Calu3 (cell line): ENCODE measurements at regions not wholly inside any gene's neighbourhood (a gene's known extent, or its start where the extent isn't known, plus 50 kb on each side); places are given as distances from the start of the nearest gene placed in this dataset.

Experiments
- BruUV-seq: library from RNA; stranded (reverse); fragments of 400-500 nt; replicated peaks from 2 replicates; lab custom pipeline; 2021; lab: Mats Ljungman, UMichigan
- CTCF ChIA-PET: fragments of 300-600 bp; sonication (Branson Sonifier 250); formaldehyde crosslinking; loops from one replicate; lab custom pipeline; 2022; ENCODE audit warnings: antibody characterized with exemption; lab: Charles Lee
- DNase-seq: peaks from one replicate; pipeline ENCODE4 v3.0.0; 2022
- H3K27ac Mint-ChIP-seq: one replicate; pipeline ENCODE4 v1.8.0; 2022; ENCODE audit warnings: mixed read lengths; ENCODE audit not compliant: unreplicated experiment
- H3K27me3 Mint-ChIP-seq: one replicate; pipeline ENCODE4 v1.8.0; 2022; ENCODE audit warnings: mixed read lengths; ENCODE audit not compliant: unreplicated experiment
- H3K36me3 Mint-ChIP-seq: one replicate; pipeline ENCODE4 v1.8.0; 2022; ENCODE audit warnings: mild to moderate bottlenecking, moderate library complexity, mixed read lengths; ENCODE audit not compliant: insufficient read depth, unreplicated experiment
- H3K4me1 Mint-ChIP-seq: one replicate; pipeline ENCODE4 v1.8.0; 2022; ENCODE audit warnings: mild to moderate bottlenecking, low read depth, mixed read lengths; ENCODE audit not compliant: unreplicated experiment
- H3K4me3 Mint-ChIP-seq: one replicate; pipeline ENCODE4 v1.8.0; 2022; ENCODE audit warnings: mild to moderate bottlenecking, low read depth, moderate library complexity, mixed read lengths; ENCODE audit not compliant: unreplicated experiment
- H3K9me3 Mint-ChIP-seq: one replicate; pipeline ENCODE4 v1.8.0; 2022; ENCODE audit warnings: low read depth, mixed read lengths; ENCODE audit not compliant: unreplicated experiment
- intact Hi-C: fragments of 100-400 bp; cut with micrococcal nuclease; formaldehyde crosslinking; loops from one replicate; pipeline ENCODE4 v1.10.0; 2022; ENCODE audit not compliant: unreplicated experiment
- TF ChIP-seq, protein P1 (sequence below): fragments of 200-600 bp; IDR thresholded peaks from one replicate; pipeline ENCODE4 v1.8.0; 2022; ENCODE audit warnings: antibody characterized with exemption; ENCODE audit not compliant: unreplicated experiment

- Mint-ChIP-seq H3K4me1 (no peaks in the 10 kb centered on the region), H3K4me3 (no peak overlapping the region)
- CTCF ChIA-PET, result no interaction called here
These were observed 1304.6 kb upstream of the TENM4 start for GRCh38 chr11:80745416-80745815.

GRCh38 chr11:80733790-80734189 is 1293.0 kb upstream of the TENM4 start:
- no peak overlapping the region for H3K27ac Mint-ChIP-seq
- TF ChIP-seq, protein P1, sequence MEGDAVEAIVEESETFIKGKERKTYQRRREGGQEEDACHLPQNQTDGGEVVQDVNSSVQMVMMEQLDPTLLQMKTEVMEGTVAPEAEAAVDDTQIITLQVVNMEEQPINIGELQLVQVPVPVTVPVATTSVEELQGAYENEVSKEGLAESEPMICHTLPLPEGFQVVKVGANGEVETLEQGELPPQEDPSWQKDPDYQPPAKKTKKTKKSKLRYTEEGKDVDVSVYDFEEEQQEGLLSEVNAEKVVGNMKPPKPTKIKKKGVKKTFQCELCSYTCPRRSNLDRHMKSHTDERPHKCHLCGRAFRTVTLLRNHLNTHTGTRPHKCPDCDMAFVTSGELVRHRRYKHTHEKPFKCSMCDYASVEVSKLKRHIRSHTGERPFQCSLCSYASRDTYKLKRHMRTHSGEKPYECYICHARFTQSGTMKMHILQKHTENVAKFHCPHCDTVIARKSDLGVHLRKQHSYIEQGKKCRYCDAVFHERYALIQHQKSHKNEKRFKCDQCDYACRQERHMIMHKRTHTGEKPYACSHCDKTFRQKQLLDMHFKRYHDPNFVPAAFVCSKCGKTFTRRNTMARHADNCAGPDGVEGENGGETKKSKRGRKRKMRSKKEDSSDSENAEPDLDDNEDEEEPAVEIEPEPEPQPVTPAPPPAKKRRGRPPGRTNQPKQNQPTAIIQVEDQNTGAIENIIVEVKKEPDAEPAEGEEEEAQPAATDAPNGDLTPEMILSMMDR, result no peak
- H3K4me3 Mint-ChIP-seq, result no peak overlapping the region
- H3K4me1 Mint-ChIP-seq, result no peaks in the 10 kb centered on the region
- H3K36me3 Mint-ChIP-seq, result no peaks in the 10 kb centered on the region
- H3K9me3 Mint-ChIP-seq, result peaks cover 2% of the 10 kb centered on the region
- CTCF ChIA-PET, result no interaction called here
- no peaks in the 10 kb centered on the region for H3K27me3 Mint-ChIP-seq
- intact Hi-C loops, result no loop called here
- no TSS peak for BruUV-seq
- DNase-seq, result no peak

More at GRCh38 chr11:80745416-80745815, 1304.6 kb upstream of the TENM4 start:
- H3K27me3 Mint-ChIP-seq, result no peaks in the 10 kb centered on the region
- no TSS peak for BruUV-seq
- DNase-seq, result no peak
- no peak overlapping the region for H3K27ac Mint-ChIP-seq
- H3K36me3 Mint-ChIP-seq, result no peaks in the 10 kb centered on the region
- intact Hi-C loops, result no loop called here
- H3K9me3 Mint-ChIP-seq, result no peaks in the 10 kb centered on the region
- TF ChIP-seq, protein P1, result no peak

DNA sequence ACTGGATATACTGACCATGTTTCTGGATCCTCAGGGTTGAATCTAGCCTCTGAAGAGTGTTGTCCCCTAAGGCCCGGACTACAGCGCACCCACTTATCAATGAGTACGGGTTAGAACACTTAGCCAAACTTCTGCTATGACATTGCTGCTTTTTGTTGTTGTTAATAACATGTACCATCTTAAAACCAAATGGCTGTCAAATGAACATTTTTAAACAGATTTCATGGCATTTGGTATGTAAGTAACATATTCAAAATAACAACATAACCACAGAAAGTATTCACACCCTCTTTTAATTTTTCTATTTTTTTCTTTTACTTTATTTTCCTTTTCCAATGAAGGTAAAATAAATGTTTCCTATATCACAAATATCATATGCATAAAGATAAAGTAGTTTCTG is 1292.5 kb upstream of the TENM4 start:
- Mint-ChIP-seq H3K4me1 (no peaks in the 10 kb centered on the region), H3K36me3 (no peaks in the 10 kb centered on the region), H3K27ac (no peak overlapping the region), H3K9me3 (peaks cover 2% of the 10 kb centered on the region), H3K27me3 (no peaks in the 10 kb centered on the region), H3K4me3 (no peak overlapping the region)
- CTCF ChIA-PET, result no interaction called here
- no TSS peak for BruUV-seq
- intact Hi-C loops, result no loop called here
- TF ChIP-seq, protein P1, result no peak
- no peak for DNase-seq

DNA sequence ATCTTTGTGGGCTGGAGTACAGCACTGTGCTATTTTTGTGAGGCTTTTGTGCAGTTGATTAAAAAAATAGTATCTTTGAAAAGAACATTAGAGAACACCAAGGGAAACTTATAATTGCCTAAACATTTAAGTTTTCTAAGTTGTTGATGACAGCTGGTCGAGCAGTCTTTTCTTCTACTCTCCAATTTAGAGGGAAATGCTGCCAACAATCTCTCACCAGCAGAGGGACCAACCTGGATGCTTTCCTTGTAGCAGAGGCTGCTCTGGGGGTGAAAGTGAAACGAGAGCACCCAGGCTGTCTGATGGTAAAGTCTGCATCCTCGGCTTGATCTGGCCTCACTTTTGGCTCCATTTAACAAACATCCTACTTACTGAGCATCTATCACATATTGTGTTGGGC is 1286.5 kb upstream of the TENM4 start:
- intact Hi-C loops, result loop anchor here (5.0 kb wide), 1 partner anchor 280 kb away; no protein-coding TSS in a partner anchor
- H3K4me3 Mint-ChIP-seq, result no peak overlapping the region
- TF ChIP-seq, protein P1, result peak; percentile 20
- H3K27me3 Mint-ChIP-seq, result no peaks in the 10 kb centered on the region
- peaks cover 2% of the 10 kb centered on the region for H3K9me3 Mint-ChIP-seq
- CTCF ChIA-PET, result no interaction called here
- no TSS peak for BruUV-seq
- DNase-seq, result peak; percentile 24
- no peaks in the 10 kb centered on the region for H3K4me1 Mint-ChIP-seq
- H3K36me3 Mint-ChIP-seq, result no peaks in the 10 kb centered on the region
- no peak overlapping the region for H3K27ac Mint-ChIP-seq
